ENCODE measurements at regions not wholly inside any gene's neighbourhood (a gene's known extent, or its start where the extent isn't known, plus 50 kb on each side); places are given as distances from the start of the nearest gene placed in this dataset.

GRCh38 chr3:128569756-128570155, 76.8 kb upstream of the GATA2 start:
- DNase-seq = no peak

GRCh38 chr3:128568602-128569490, 75.8 kb upstream of the GATA2 start:
- no peak for DNase-seq

- DNase-seq = no peak
Observed at GRCh38 chr3:128567705-128568356, 74.8 kb upstream of the GATA2 start.

- DNase-seq = no peak
Observed at GRCh38 chr3:128567141-128567540, 74.1 kb upstream of the GATA2 start.

GRCh38 chr3:128563439-128563838, 70.4 kb upstream of the GATA2 start:
- DNase-seq = no peak

GRCh38 chr3:128561504-128561903, 68.5 kb upstream of the GATA2 start:
- DNase-seq = no peak

GRCh38 chr3:128560768-128561167, 67.8 kb upstream of the GATA2 start:
- no peak for DNase-seq

GRCh38 chr3:128559486-128560225, 66.7 kb upstream of the GATA2 start:
- DNase-seq = no peak

- no peak for DNase-seq
Observed at GRCh38 chr3:128557531-128558280, 64.7 kb upstream of the GATA2 start.

GRCh38 chr3:128556907-128557306, 63.9 kb upstream of the GATA2 start:
- DNase-seq = peak; percentile 47

GRCh38 chr3:128556384-128556783, 63.4 kb upstream of the GATA2 start:
- DNase-seq = no peak

GRCh38 chr3:128555841-128556240, 62.8 kb upstream of the GATA2 start:
- no peak for DNase-seq

GRCh38 chr3:128555098-128555825, 62.3 kb upstream of the GATA2 start:
- DNase-seq = peak; percentile 45

- DNase-seq = no peak
Observed at GRCh38 chr3:128554465-128555097, 61.6 kb upstream of the GATA2 start.

- no peak for DNase-seq
Observed at GRCh38 chr3:128554100-128554464, 61.1 kb upstream of the GATA2 start.

- no peak for DNase-seq
Observed at GRCh38 chr3:128553560-128553959, 60.6 kb upstream of the GATA2 start.

- DNase-seq = no peak
Observed at GRCh38 chr3:128551867-128552266, 58.9 kb upstream of the GATA2 start.

- no peak for DNase-seq
Observed at GRCh38 chr3:128551451-128551850, 58.5 kb upstream of the GATA2 start.

GRCh38 chr3:128550471-128551126, 57.6 kb upstream of the GATA2 start:
- no peak for DNase-seq

- no peak for DNase-seq
Observed at GRCh38 chr3:128550113-128550440, 57.1 kb upstream of the GATA2 start.

Measured in femur (tissue), 1 donor.